OCI-LY1 (cell line): ENCODE measurements at regions not wholly inside any gene's neighbourhood (a gene's known extent, or its start where the extent isn't known, plus 50 kb on each side); places are given as distances from the start of the nearest gene placed in this dataset.

Source experiments
- CTCF ChIP-seq: fragments of 200-600 bp; sonication (generic), shearing (Covaris generic); IDR thresholded peaks from 2 replicates; pipeline ENCODE4 v1.5.1; 2017; ENCODE audit warnings: mild to moderate bottlenecking, antibody characterized with exemption, low read length, moderate library complexity, mixed read lengths
- EZH2 ChIP-seq: fragments of 200-600 bp; sonication (generic), shearing (Covaris generic); IDR thresholded peaks from 2 replicates; pipeline ENCODE4 v1.8.0; 2017; ENCODE audit warnings: borderline replicate concordance, mixed run types, mild to moderate bottlenecking, antibody characterized with exemption, low read length, moderate library complexity, mixed read lengths

GRCh38 chr5:154573011-154573410 lies 95.0 kb upstream of the HAND1 start:
- TF ChIP-seq CTCF, result no peak
- no peak for TF ChIP-seq EZH2
